GM23248 (cell line): ENCODE measurements at regions not wholly inside any gene's neighbourhood (a gene's known extent, or its start where the extent isn't known, plus 50 kb on each side); places are given as distances from the start of the nearest gene placed in this dataset.

ENCODE experiments used
- DNase-seq: peaks from one replicate; pipeline ENCODE4 v3.0.0-alpha.2; 2015
- H2AFZ ChIP-seq: fragments of 200-600 bp; sonication (generic); 2 replicates; pipeline ENCODE4 v1.6.1; 2016; ENCODE audit warnings: antibody characterized with exemption
- H3F3A ChIP-seq: fragments of 200-600 bp; sonication (generic); 2 replicates; pipeline ENCODE4 v1.6.1; 2016; ENCODE audit warnings: mild to moderate bottlenecking, antibody characterized with exemption, mixed run types; ENCODE audit not compliant: insufficient read depth
- H3K27ac ChIP-seq: fragments of 200-600 bp; sonication (generic); 2 replicates; pipeline ENCODE4 v1.5.1; 2016; ENCODE audit warnings: mild to moderate bottlenecking
- H3K27me3 ChIP-seq: fragments of 200-600 bp; sonication (generic); replicated peaks from 2 replicates; pipeline ENCODE4 v1.6.1; 2016; ENCODE audit warnings: mild to moderate bottlenecking; ENCODE audit not compliant: insufficient read depth
- H3K36me3 ChIP-seq: fragments of 200-600 bp; sonication (generic); 2 replicates; pipeline ENCODE4 v1.6.1; 2016; ENCODE audit warnings: low read depth, mild to moderate bottlenecking
- H3K4me1 ChIP-seq: fragments of 200-600 bp; sonication (generic); 2 replicates; pipeline ENCODE4 v1.6.1; 2016; ENCODE audit warnings: mild to moderate bottlenecking; ENCODE audit not compliant: insufficient read depth
- H3K4me2 ChIP-seq: fragments of 200-600 bp; sonication (generic); one replicate; pipeline ENCODE4 v1.6.1; 2016; ENCODE audit warnings: mild to moderate bottlenecking; ENCODE audit not compliant: unreplicated experiment
- H3K4me3 ChIP-seq: fragments of 200-600 bp; sonication (generic); 2 replicates; pipeline ENCODE4 v1.5.1; 2016; ENCODE audit warnings: mild to moderate bottlenecking
- H3K79me2 ChIP-seq: fragments of 200-600 bp; sonication (generic); 2 replicates; pipeline ENCODE4 v1.6.1; 2016; ENCODE audit warnings: mild to moderate bottlenecking; ENCODE audit not compliant: insufficient read depth
- H3K9ac ChIP-seq: fragments of 200-600 bp; sonication (generic); 2 replicates; pipeline ENCODE4 v1.6.1; 2016; ENCODE audit warnings: mild to moderate bottlenecking
- H3K9me2 ChIP-seq: fragments of 200-600 bp; sonication (generic); 2 replicates; pipeline ENCODE4 v1.6.1; 2016; ENCODE audit warnings: mixed run types, mild to moderate bottlenecking, moderate library complexity; ENCODE audit not compliant: insufficient read depth
- H3K9me3 ChIP-seq: fragments of 200-600 bp; sonication (generic); one replicate; pipeline ENCODE4 v1.6.1; 2017; ENCODE audit warnings: low read depth
- H4K20me1 ChIP-seq: fragments of 200-600 bp; sonication (generic); 2 replicates; pipeline ENCODE4 v1.6.0; 2016; ENCODE audit not compliant: insufficient read depth
- EZH2 ChIP-seq: fragments of 200-600 bp; sonication (generic); IDR thresholded peaks from 2 replicates; pipeline ENCODE4 v1.6.1; 2018; ENCODE audit warnings: antibody characterized with exemption, mild to moderate bottlenecking; ENCODE audit not compliant: insufficient read depth, poor library complexity, severe bottlenecking
- EZH2phosphoT487 ChIP-seq: fragments of 200-600 bp; sonication (generic); IDR thresholded peaks from 2 replicates; pipeline ENCODE4 v1.6.1; 2018; ENCODE audit warnings: antibody characterized with exemption, moderate library complexity, mild to moderate bottlenecking, low read depth; ENCODE audit not compliant: insufficient read depth
- WGBS, 2 experiments: methylation state at CpG; one replicate each; pipeline ENCODE4 v1.1.6; 2015 to 2017; ENCODE audit warnings: low lambda C conversion rate in 2 of 2, low coverage in 1 of 2; ENCODE audit errors: missing lambda C conversion rate in 2 of 2; 5-methylcytosine and 5-hydroxymethylcytosine counted together
- in situ Hi-C: fragments of 300-500 bp; cut with MboI; formaldehyde crosslinking; loops from 2 replicates; pipeline ENCODE4 v1.15.0; 2020

DNA sequence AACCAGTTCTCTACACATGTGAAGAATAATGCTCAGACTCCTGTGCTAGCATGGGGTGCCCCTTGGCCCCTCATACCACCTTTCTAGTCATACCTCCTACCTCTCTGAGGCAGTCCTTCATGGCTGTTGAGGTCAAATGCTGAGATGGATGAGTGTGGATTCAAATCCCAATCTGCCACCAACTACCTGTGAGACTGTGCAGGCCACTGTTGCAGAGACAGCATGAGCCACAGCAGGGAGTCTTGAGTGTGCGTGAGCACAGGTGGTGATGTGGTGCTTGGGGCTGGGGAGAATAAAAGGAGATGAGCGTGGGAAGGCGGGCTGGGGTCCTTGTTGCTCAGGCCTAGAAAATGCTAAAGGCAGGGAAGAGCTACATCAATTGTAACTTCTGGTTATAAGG lies 218.0 kb upstream of the E2F8 start:
- 98% methylated on average over 3 of the region's 3 CpGs for WGBS, 2 experiments
- H4K20me1 ChIP-seq: no peaks in the 10 kb centered on the region
- no peaks in the 10 kb centered on the region for H3K9me2 ChIP-seq
- H3K4me3 ChIP-seq: no peak overlapping the region
- no peaks in the 10 kb centered on the region for H3K36me3 ChIP-seq
- H3K4me1 ChIP-seq: peaks cover 34% of the 10 kb centered on the region
- in situ Hi-C loops: no loop called here
- H3K9ac ChIP-seq: no peak overlapping the region
- peaks cover 6% of the 10 kb centered on the region; the same call in 1 of the 2 replicates for H3F3A ChIP-seq
- no peak for DNase-seq
- H3K9me3 ChIP-seq: no peaks in the 10 kb centered on the region
- H2AFZ ChIP-seq: no peak overlapping the region
- H3K79me2 ChIP-seq: no peaks in the 10 kb centered on the region
- TF ChIP-seq EZH2: no peak
- TF ChIP-seq EZH2phosphoT487: no peak
- H3K4me2 ChIP-seq: no peak overlapping the region
- no peaks in the 10 kb centered on the region for H3K27me3 ChIP-seq
- no peak overlapping the region for H3K27ac ChIP-seq

DNA sequence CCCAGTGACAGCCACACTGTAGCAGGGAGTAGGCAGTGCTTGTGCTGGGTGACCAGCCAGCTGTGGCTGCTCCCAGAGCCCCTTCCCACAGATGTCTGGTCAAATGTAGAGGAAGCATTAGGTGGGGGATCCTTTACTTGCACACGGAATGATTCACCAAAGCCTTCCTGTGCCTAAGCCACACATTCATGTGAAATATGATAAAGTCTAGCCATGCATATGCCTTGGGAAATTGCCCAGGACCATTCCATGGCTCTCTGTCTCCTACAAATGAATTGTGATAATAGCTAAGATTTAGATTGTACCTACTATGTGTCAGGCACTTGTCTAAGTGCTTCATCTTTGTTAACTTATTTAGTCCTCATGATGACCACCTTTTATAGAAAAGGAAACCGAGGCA lies 217.5 kb upstream of the E2F8 start:
- no peaks in the 10 kb centered on the region for H3K79me2 ChIP-seq
- no peaks in the 10 kb centered on the region for H3K9me3 ChIP-seq
- H3K27me3 ChIP-seq: no peaks in the 10 kb centered on the region
- DNase-seq: peak; percentile 28
- H3K9me2 ChIP-seq: no peaks in the 10 kb centered on the region
- H3F3A ChIP-seq: peaks cover 11% of the 10 kb centered on the region
- 56 to 61% methylated on average over 2 of the region's 2 CpGs for WGBS, 2 experiments
- H3K4me1 ChIP-seq: peaks cover 39% of the 10 kb centered on the region
- no peak overlapping the region for H3K27ac ChIP-seq
- TF ChIP-seq EZH2phosphoT487 (no peak), EZH2 (no peak)
- no peak overlapping the region for H3K4me3 ChIP-seq
- no peak overlapping the region for H3K9ac ChIP-seq
- no peak overlapping the region for H2AFZ ChIP-seq
- in situ Hi-C loops: no loop called here
- no peak overlapping the region for H3K4me2 ChIP-seq
- no peaks in the 10 kb centered on the region for H3K36me3 ChIP-seq
- no peaks in the 10 kb centered on the region for H4K20me1 ChIP-seq

DNA sequence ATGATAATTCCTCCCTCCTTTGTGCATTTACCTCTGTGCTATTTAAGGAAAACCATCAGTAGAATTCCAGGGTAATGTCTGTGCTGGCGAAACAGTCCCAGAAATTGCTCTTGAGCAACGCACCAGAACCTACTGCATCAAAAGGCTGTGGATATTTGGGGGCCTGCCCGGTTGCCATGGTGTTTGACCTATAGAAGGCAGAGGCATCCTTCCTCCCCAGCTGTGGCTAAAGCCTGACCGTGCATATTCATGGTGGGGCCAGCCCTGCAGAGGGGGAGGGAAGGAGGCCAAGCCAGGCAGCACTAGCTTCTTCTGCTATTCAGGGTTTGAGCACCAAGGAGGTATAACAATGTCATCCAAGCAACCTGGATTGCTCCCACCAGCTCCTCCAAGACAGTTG lies 215.0 kb upstream of the E2F8 start:
- Histone ChIP-seq H4K20me1 (no peaks in the 10 kb centered on the region), H3K27me3 (no peaks in the 10 kb centered on the region), H3K4me1 (peaks cover 33% of the 10 kb centered on the region), H3K27ac (peak overlapping the region; percentile 35; the same call in 1 of the 2 replicates), H3K4me2 (no peak overlapping the region), H3K4me3 (no peak overlapping the region), H3K36me3 (no peaks in the 10 kb centered on the region), H3K9ac (no peak overlapping the region), H2AFZ (no peak overlapping the region), H3K79me2 (no peaks in the 10 kb centered on the region), H3F3A (peaks cover 17% of the 10 kb centered on the region), H3K9me3 (no peaks in the 10 kb centered on the region), H3K9me2 (no peaks in the 10 kb centered on the region)
- DNase-seq: peak; percentile 41
- in situ Hi-C loops: no loop called here
- TF ChIP-seq EZH2phosphoT487: no peak
- TF ChIP-seq EZH2: no peak
- WGBS, 2 experiments: 67 to 70% methylated on average over 4 of the region's 4 CpGs

DNA sequence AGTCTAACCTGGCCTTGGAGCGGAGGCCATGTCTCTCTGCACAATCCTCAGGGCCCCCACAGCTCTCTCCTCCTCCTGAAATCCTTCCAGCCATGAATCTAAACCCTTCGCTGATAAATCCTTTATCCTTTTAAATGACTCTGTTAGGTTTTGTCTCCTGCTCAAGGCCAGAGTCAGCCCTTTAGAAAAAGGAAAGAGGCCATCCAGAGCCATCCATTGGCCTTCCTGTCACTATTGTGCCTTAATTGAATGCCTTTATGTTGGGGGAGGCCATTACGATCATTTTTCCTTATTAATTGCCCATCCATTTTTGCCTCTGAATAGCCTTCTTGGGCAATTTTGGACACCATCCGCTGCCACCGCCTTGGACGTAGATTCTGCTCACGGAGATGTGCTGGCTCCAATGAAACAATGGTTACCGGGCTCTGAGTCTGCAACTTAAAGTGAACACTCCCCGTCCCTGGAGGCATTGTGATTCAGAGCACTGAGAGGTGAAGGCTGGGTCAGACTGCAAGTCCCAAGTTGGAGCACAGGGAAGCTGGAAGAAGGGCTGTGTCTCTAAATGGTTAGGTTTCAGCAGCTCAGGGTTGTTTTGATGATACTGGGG lies 213.0 kb upstream of the E2F8 start:
- H3K4me2 ChIP-seq: peak overlapping the region; percentile 18
- no peak for TF ChIP-seq EZH2
- DNase-seq: peak; percentile 96
- no peaks in the 10 kb centered on the region for H3K36me3 ChIP-seq
- H3K9ac ChIP-seq: peak overlapping the region; percentile 32; the same call in 1 of the 2 replicates
- H3K27me3 ChIP-seq: no peaks in the 10 kb centered on the region
- no peaks in the 10 kb centered on the region for H4K20me1 ChIP-seq
- H2AFZ ChIP-seq: peak overlapping the region; percentile 37; the same call in 1 of the 2 replicates
- no peak overlapping the region for H3K4me3 ChIP-seq
- H3K79me2 ChIP-seq: no peaks in the 10 kb centered on the region
- 51 to 52% methylated on average over 9 of the region's 9 CpGs for WGBS, 2 experiments
- H3F3A ChIP-seq: peaks cover 17% of the 10 kb centered on the region
- H3K4me1 ChIP-seq: peaks cover 29% of the 10 kb centered on the region
- peak overlapping the region; percentile 74 for H3K27ac ChIP-seq
- no peaks in the 10 kb centered on the region for H3K9me3 ChIP-seq
- no peaks in the 10 kb centered on the region for H3K9me2 ChIP-seq
- in situ Hi-C loops: no loop called here

DNA sequence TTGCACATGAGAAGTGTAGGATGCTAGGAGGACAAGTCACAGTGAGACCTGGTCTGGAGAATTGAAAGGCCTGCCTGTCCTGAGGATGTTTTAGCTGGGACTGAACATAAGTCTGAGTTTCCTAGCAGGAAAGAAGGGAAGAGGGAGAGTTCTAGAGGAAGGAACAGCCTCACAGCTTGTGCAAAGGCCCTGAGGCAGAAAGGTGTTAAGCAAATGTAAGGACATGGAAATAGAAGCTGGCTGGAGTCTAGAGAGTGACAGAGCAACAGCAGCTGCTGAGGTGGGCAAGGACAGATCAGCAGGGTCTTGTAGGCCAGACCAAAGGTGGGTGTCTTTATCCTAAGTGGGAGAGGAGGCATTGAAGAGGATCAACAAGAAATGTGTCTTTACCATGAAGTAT lies 210.9 kb upstream of the E2F8 start:
- H3K36me3 ChIP-seq: no peaks in the 10 kb centered on the region
- no peaks in the 10 kb centered on the region for H3K27me3 ChIP-seq
- H3K27ac ChIP-seq: no peak overlapping the region
- no peaks in the 10 kb centered on the region for H3K79me2 ChIP-seq
- H3K9me2 ChIP-seq: no peaks in the 10 kb centered on the region
- no peak overlapping the region for H2AFZ ChIP-seq
- H3K4me1 ChIP-seq: peaks cover 39% of the 10 kb centered on the region
- DNase-seq: no peak
- H4K20me1 ChIP-seq: no peaks in the 10 kb centered on the region
- H3K9ac ChIP-seq: no peak overlapping the region
- no peaks in the 10 kb centered on the region for H3K9me3 ChIP-seq
- in situ Hi-C loops: no loop called here
- TF ChIP-seq EZH2: no peak
- no peak for TF ChIP-seq EZH2phosphoT487
- no peak overlapping the region for H3K4me2 ChIP-seq
- peaks cover 28% of the 10 kb centered on the region for H3F3A ChIP-seq
- no peak overlapping the region for H3K4me3 ChIP-seq
